ENCODE measurements at regions not wholly inside any gene's neighbourhood (a gene's known extent, or its start where the extent isn't known, plus 50 kb on each side); places are given as distances from the start of the nearest gene placed in this dataset.

- Mint-ChIP-seq H3K4me1 (no peaks in the 10 kb centered on the region), H3K27me3 (ENCODE audit: low read depth in 2 of 2) (peaks cover 3 to 22% of the 10 kb centered on the region in 2 donors), H3K9me3 (peaks cover 4 to 5% of the 10 kb centered on the region in 2 donors), H3K27ac (no peak overlapping the region), H3K4me3 (no peak overlapping the region), H3K36me3 (peaks cover 14% of the 10 kb centered on the region)
- Histone ChIP-seq H3K4me3 (ENCODE audit: low read length) (no peak overlapping the region), H3K27me3 (ENCODE audit: control insufficient read depth, insufficient read depth, low read length) (no peaks in the 10 kb centered on the region), H3K9me3 (ENCODE audit: control insufficient read depth, insufficient read depth, low read length) (no peaks in the 10 kb centered on the region), H3K4me1 (ENCODE audit: control insufficient read depth, insufficient read depth, low read length) (no peaks in the 10 kb centered on the region), H3K27ac (ENCODE audit: low read length) (no peak overlapping the region), H3K36me3 (ENCODE audit: control insufficient read depth, insufficient read depth, low read length) (no peaks in the 10 kb centered on the region)
- WGBS (ENCODE audit: insufficient coverage) = 93% methylated on average over 4 of the region's 4 CpGs
- DNase-seq = no peak
- intact Hi-C loops (cut with micrococcal nuclease) = no loop called here
- ATAC-seq = no peak
- TF ChIP-seq CTCF (IDR thresholded peaks at IDR 0.05) = no peak
Observed at GRCh38 chr6:10268111-10268510, 146.8 kb downstream of the TFAP2A start.

GRCh38 chr6:10266462-10266861 lies 148.4 kb downstream of the TFAP2A start:
- H3K4me3 Mint-ChIP-seq = no peak overlapping the region
- ATAC-seq (no peak), DNase-seq (no peak)
- Histone ChIP-seq H3K27ac (ENCODE audit: low read length) (no peak overlapping the region), H3K36me3 (ENCODE audit: control insufficient read depth, insufficient read depth, low read length) (no peaks in the 10 kb centered on the region), H3K4me1 (ENCODE audit: control insufficient read depth, insufficient read depth, low read length) (no peaks in the 10 kb centered on the region), H3K27me3 (ENCODE audit: control insufficient read depth, insufficient read depth, low read length) (no peaks in the 10 kb centered on the region), H3K9me3 (ENCODE audit: control insufficient read depth, insufficient read depth, low read length) (no peaks in the 10 kb centered on the region), H3K4me3 (ENCODE audit: low read length) (no peak overlapping the region)
- H3K27me3 Mint-ChIP-seq (ENCODE audit: low read depth in 2 of 2) = peaks cover 0 to 8% of the 10 kb centered on the region in 2 donors
- H3K9me3 Mint-ChIP-seq = peaks cover 0 to 4% of the 10 kb centered on the region in 2 donors
- no peaks in the 10 kb centered on the region for H3K4me1 Mint-ChIP-seq
- no peak overlapping the region for H3K27ac Mint-ChIP-seq
- H3K36me3 Mint-ChIP-seq = peaks cover under 1% of the 10 kb centered on the region
- no peak for TF ChIP-seq CTCF (IDR thresholded peaks at IDR 0.05)
- intact Hi-C loops (cut with micrococcal nuclease) = no loop called here
- 66% methylated on average over 4 of the region's 4 CpGs for WGBS (ENCODE audit: insufficient coverage)

GRCh38 chr6:10266061-10266460 lies 148.8 kb downstream of the TFAP2A start:
- no peaks in the 10 kb centered on the region for H3K36me3 ChIP-seq (ENCODE audit: control insufficient read depth, insufficient read depth, low read length)
- H3K4me3 Mint-ChIP-seq = no peak overlapping the region
- WGBS (ENCODE audit: insufficient coverage) = 100% methylated on average over 1 of the region's 2 CpGs
- no peak for DNase-seq
- no peaks in the 10 kb centered on the region for H3K9me3 ChIP-seq (ENCODE audit: control insufficient read depth, insufficient read depth, low read length)
- H3K4me3 ChIP-seq (ENCODE audit: low read length) = no peak overlapping the region
- H3K9me3 Mint-ChIP-seq = peaks cover 0 to 4% of the 10 kb centered on the region in 2 donors
- H3K27me3 ChIP-seq (ENCODE audit: control insufficient read depth, insufficient read depth, low read length) = no peaks in the 10 kb centered on the region
- H3K36me3 Mint-ChIP-seq = no peaks in the 10 kb centered on the region
- no peak for TF ChIP-seq CTCF (IDR thresholded peaks at IDR 0.05)
- H3K4me1 Mint-ChIP-seq = no peaks in the 10 kb centered on the region
- H3K27ac ChIP-seq (ENCODE audit: low read length) = no peak overlapping the region
- no peak for ATAC-seq
- no peaks in the 10 kb centered on the region for H3K4me1 ChIP-seq (ENCODE audit: control insufficient read depth, insufficient read depth, low read length)
- peaks cover 0 to 7% of the 10 kb centered on the region in 2 donors for H3K27me3 Mint-ChIP-seq (ENCODE audit: low read depth in 2 of 2)
- intact Hi-C loops (cut with micrococcal nuclease) = no loop called here
- no peak overlapping the region for H3K27ac Mint-ChIP-seq

GRCh38 chr6:10262505-10262904 lies 152.4 kb downstream of the TFAP2A start:
- intact Hi-C loops (cut with micrococcal nuclease) = no loop called here
- Mint-ChIP-seq H3K36me3 (no peaks in the 10 kb centered on the region), H3K27me3 (ENCODE audit: low read depth in 2 of 2) (no peaks in the 10 kb centered on the region), H3K4me1 (no peaks in the 10 kb centered on the region), H3K4me3 (no peak overlapping the region), H3K9me3 (peaks cover 0 to 4% of the 10 kb centered on the region in 2 donors), H3K27ac (no peak overlapping the region)
- H3K27ac ChIP-seq (ENCODE audit: low read length) = no peak overlapping the region
- no peaks in the 10 kb centered on the region for H3K27me3 ChIP-seq (ENCODE audit: control insufficient read depth, insufficient read depth, low read length)
- DNase-seq = no peak
- H3K36me3 ChIP-seq (ENCODE audit: control insufficient read depth, insufficient read depth, low read length) = no peaks in the 10 kb centered on the region
- no peaks in the 10 kb centered on the region for H3K9me3 ChIP-seq (ENCODE audit: control insufficient read depth, insufficient read depth, low read length)
- no peak for TF ChIP-seq CTCF (IDR thresholded peaks at IDR 0.05)
- H3K4me3 ChIP-seq (ENCODE audit: low read length) = no peak overlapping the region
- ATAC-seq = no peak
- WGBS (ENCODE audit: insufficient coverage) = 70% methylated on average over 1 of the region's 2 CpGs
- H3K4me1 ChIP-seq (ENCODE audit: control insufficient read depth, insufficient read depth, low read length) = no peaks in the 10 kb centered on the region

Data from natural killer cell (primary cell).